ENCODE measurements at regions not wholly inside any gene's neighbourhood (a gene's known extent, or its start where the extent isn't known, plus 50 kb on each side); places are given as distances from the start of the nearest gene placed in this dataset.

GRCh38 chr2:40556739-40557138 is 104.8 kb upstream of the SLC8A1 start:
- intact Hi-C loops (cut with DNase I, micrococcal nuclease): no loop called here
- ATAC-seq: no peak
- no peak for DNase-seq

- intact Hi-C loops (cut with DNase I, micrococcal nuclease): no loop called here
- ATAC-seq: no peak
- DNase-seq: no peak
These were observed 106.9 kb upstream of the SLC8A1 start for GRCh38 chr2:40558761-40559160.

- ATAC-seq (no peak), DNase-seq (no peak)
- intact Hi-C loops (cut with DNase I, micrococcal nuclease): no loop called here
These were observed 107.3 kb upstream of the SLC8A1 start for GRCh38 chr2:40559175-40559574.

- no peak for ATAC-seq
- no peak for DNase-seq
- intact Hi-C loops (cut with DNase I, micrococcal nuclease): no loop called here
These were observed 112.3 kb upstream of the SLC8A1 start for GRCh38 chr2:40564184-40564583.

GRCh38 chr2:40579247-40579646 is 127.4 kb upstream of the SLC8A1 start:
- DNase-seq (no peak), ATAC-seq (no peak)
- intact Hi-C loops (cut with DNase I, micrococcal nuclease): no loop called here

GRCh38 chr2:40584432-40584831 is 132.5 kb upstream of the SLC8A1 start:
- intact Hi-C loops (cut with DNase I, micrococcal nuclease): no loop called here
- no peak for DNase-seq
- ATAC-seq: no peak

GRCh38 chr2:40591774-40592173 is 139.9 kb upstream of the SLC8A1 start:
- ATAC-seq: no peak
- intact Hi-C loops (cut with DNase I, micrococcal nuclease): no loop called here
- no peak for DNase-seq

GRCh38 chr2:40592218-40592617 is 140.3 kb upstream of the SLC8A1 start:
- ATAC-seq (no peak), DNase-seq (no peak)
- intact Hi-C loops (cut with DNase I, micrococcal nuclease): no loop called here

- ATAC-seq: no peak
- intact Hi-C loops (cut with DNase I, micrococcal nuclease): no loop called here
- no peak for DNase-seq
These were observed 155.0 kb upstream of the SLC8A1 start for GRCh38 chr2:40606862-40607261.

- intact Hi-C loops (cut with DNase I, micrococcal nuclease): no loop called here
- no peak for ATAC-seq
- DNase-seq: no peak
These were observed 159.3 kb upstream of the SLC8A1 start for GRCh38 chr2:40611196-40611595.

GRCh38 chr2:40625849-40626248 is 174.0 kb upstream of the SLC8A1 start:
- no peak for ATAC-seq
- intact Hi-C loops (cut with DNase I, micrococcal nuclease): no loop called here

GRCh38 chr2:40628556-40628955 is 176.7 kb upstream of the SLC8A1 start:
- intact Hi-C loops (cut with DNase I, micrococcal nuclease): no loop called here
- no peak for DNase-seq
- no peak for ATAC-seq

More at GRCh38 chr2:40625849-40626248, 174.0 kb upstream of the SLC8A1 start:
- DNase-seq: no peak

- DNase-seq (no peak), ATAC-seq (no peak)
- intact Hi-C loops (cut with DNase I, micrococcal nuclease): no loop called here
These were observed 178.0 kb upstream of the SLC8A1 start for GRCh38 chr2:40629768-40630434.

GRCh38 chr2:40639320-40639719 is 187.4 kb upstream of the SLC8A1 start:
- intact Hi-C loops (cut with DNase I, micrococcal nuclease): no loop called here
- no peak for DNase-seq
- no peak for ATAC-seq

GRCh38 chr2:40642237-40642636 is 190.3 kb upstream of the SLC8A1 start:
- ATAC-seq: no peak
- DNase-seq: no peak
- intact Hi-C loops (cut with DNase I, micrococcal nuclease): no loop called here

GRCh38 chr2:40642726-40643125 is 190.8 kb upstream of the SLC8A1 start:
- no peak for DNase-seq
- intact Hi-C loops (cut with DNase I, micrococcal nuclease): no loop called here
- no peak for ATAC-seq

- intact Hi-C loops (cut with DNase I, micrococcal nuclease): no loop called here
- ATAC-seq (no peak), DNase-seq (no peak)
These were observed 194.8 kb upstream of the SLC8A1 start for GRCh38 chr2:40646642-40647041.

- intact Hi-C loops (cut with DNase I, micrococcal nuclease): no loop called here
- DNase-seq: no peak
- no peak for ATAC-seq
These were observed 200.3 kb upstream of the SLC8A1 start for GRCh38 chr2:40652155-40652554.

GRCh38 chr2:40653829-40654228 is 201.9 kb upstream of the SLC8A1 start:
- DNase-seq (no peak), ATAC-seq (no peak)
- intact Hi-C loops (cut with DNase I, micrococcal nuclease): no loop called here

GRCh38 chr2:40654346-40654745 is 202.5 kb upstream of the SLC8A1 start:
- intact Hi-C loops (cut with DNase I, micrococcal nuclease): no loop called here
- no peak for DNase-seq
- no peak for ATAC-seq

GRCh38 chr2:40658941-40659340 is 207.1 kb upstream of the SLC8A1 start:
- intact Hi-C loops (cut with DNase I, micrococcal nuclease): no loop called here
- no peak for DNase-seq
- no peak for ATAC-seq

All from left colon (tissue), 2 donors.